Neural cell (in vitro differentiated cells): ENCODE measurements at regions not wholly inside any gene's neighbourhood (a gene's known extent, or its start where the extent isn't known, plus 50 kb on each side); places are given as distances from the start of the nearest gene placed in this dataset.

ENCODE experiments used
- H2AFZ ChIP-seq: fragments of 200-600, 300-800 bp; sonication (generic), shearing (Covaris generic); 2 replicates; pipeline ENCODE4 v1.6.0; 2014; ENCODE audit warnings: low read depth, mild to moderate bottlenecking, antibody characterized with exemption, low read length, moderate library complexity
- H3F3A ChIP-seq: fragments of 200-600 bp; shearing (Covaris generic); 2 replicates; pipeline ENCODE4 v1.6.1; 2016; ENCODE audit warnings: mild to moderate bottlenecking, moderate library complexity, mixed read lengths, antibody characterized with exemption, low read length; ENCODE audit not compliant: insufficient read depth, poor library complexity, severe bottlenecking
- H3K27ac ChIP-seq: fragments of 200-600, 300-800 bp; sonication (generic), shearing (Covaris generic); 2 replicates; pipeline ENCODE4 v1.5.1; 2014; ENCODE audit warnings: mild to moderate bottlenecking, low read length, moderate library complexity
- H3K27me3 ChIP-seq: fragments of 300-800, 200-600 bp; sonication (generic), shearing (Covaris generic); 2 replicates; pipeline ENCODE4 v1.6.0; 2014; ENCODE audit warnings: mild to moderate bottlenecking, low read depth, low read length, moderate library complexity; ENCODE audit not compliant: insufficient read depth
- H3K36me3 ChIP-seq: fragments of 300-800, 200-600 bp; sonication (generic), shearing (Covaris generic); 2 replicates; pipeline ENCODE4 v1.5.1; 2014; ENCODE audit warnings: mild to moderate bottlenecking, antibody characterized with exemption, low read length, moderate library complexity; ENCODE audit not compliant: insufficient read depth
- H3K4me2 ChIP-seq: fragments of 300-800, 200-600 bp; sonication (generic), shearing (Covaris generic); 2 replicates; pipeline ENCODE4 v1.6.0; 2014; ENCODE audit warnings: mild to moderate bottlenecking, low read length
- H3K4me3 ChIP-seq: fragments of 300-800, 200-600 bp; sonication (generic), shearing (Covaris generic); 2 replicates; pipeline ENCODE4 v1.5.1; 2014; ENCODE audit warnings: mild to moderate bottlenecking, low read length, moderate library complexity
- H3K79me2 ChIP-seq: fragments of 200-600 bp; shearing (Covaris generic); replicated peaks from 2 replicates; pipeline ENCODE4 v1.6.0; 2014; ENCODE audit warnings: mild to moderate bottlenecking, low read length, moderate library complexity; ENCODE audit not compliant: insufficient read depth
- H3K9ac ChIP-seq: fragments of 300-800, 200-600 bp; sonication (generic), shearing (Covaris generic); 2 replicates; pipeline ENCODE4 v1.6.1; 2016; ENCODE audit warnings: mild to moderate bottlenecking, low read length, mixed read lengths
- H3K9me2 ChIP-seq: fragments of 200-600 bp; shearing (Covaris generic); 2 replicates; pipeline ENCODE4 v1.6.1; 2016; ENCODE audit warnings: mild to moderate bottlenecking, low read length, mixed read lengths; ENCODE audit not compliant: insufficient read depth
- H3K9me3 ChIP-seq: fragments of 200-600, 300-800 bp; sonication (generic), shearing (Covaris generic); 2 replicates; pipeline ENCODE4 v1.6.1; 2016; ENCODE audit warnings: mild to moderate bottlenecking, mixed run types, low read length, moderate library complexity, mixed read lengths
- H4K20me1 ChIP-seq: fragments of 200-600 bp; shearing (Covaris generic); 2 replicates; pipeline ENCODE4 v1.6.1; 2016; ENCODE audit warnings: mild to moderate bottlenecking, mixed run types; ENCODE audit not compliant: insufficient read depth
- CTCF ChIP-seq: fragments of 450-650 bp; IDR thresholded peaks from 2 replicates; pipeline ENCODE4 v1.5.1; 2014; ENCODE audit warnings: antibody characterized with exemption, mild to moderate bottlenecking, moderate library complexity; ENCODE audit not compliant: poor library complexity, severe bottlenecking
- EP300 ChIP-seq: fragments of 450-650 bp; conservative IDR thresholded peaks from 2 replicates; pipeline ENCODE4 v1.6.1; 2014; ENCODE audit warnings: antibody characterized with exemption, mild to moderate bottlenecking, moderate library complexity; ENCODE audit not compliant: poor library complexity, severe bottlenecking
- EZH2 ChIP-seq: fragments of 200-600, 300-800 bp; shearing (Covaris generic), sonication (generic); IDR thresholded peaks from 2 replicates; pipeline ENCODE4 v1.6.1; 2014; ENCODE audit warnings: antibody characterized with exemption, low read length, borderline replicate concordance, mild to moderate bottlenecking; ENCODE audit not compliant: insufficient read depth, poor library complexity, severe bottlenecking
- MXI1 ChIP-seq: fragments of 450-650 bp; conservative IDR thresholded peaks from 2 replicates; pipeline ENCODE4 v1.6.1; 2014; ENCODE audit warnings: antibody characterized with exemption, mild to moderate bottlenecking; ENCODE audit not compliant: poor library complexity, severe bottlenecking
- POLR2AphosphoS5 ChIP-seq: IDR thresholded peaks from 2 replicates; pipeline ENCODE4 v1.6.1; 2012
- RAD21 ChIP-seq: fragments of 450-650 bp; conservative IDR thresholded peaks from 2 replicates; pipeline ENCODE4 v1.6.1; 2014; ENCODE audit warnings: antibody characterized with exemption, mild to moderate bottlenecking, moderate library complexity
- REST ChIP-seq: IDR thresholded peaks from 2 replicates; pipeline ENCODE4 v1.6.1; 2012; ENCODE audit warnings: borderline replicate concordance
- SMC3 ChIP-seq: fragments of 450-650 bp; conservative IDR thresholded peaks from 2 replicates; pipeline ENCODE4 v1.6.1; 2014; ENCODE audit warnings: antibody characterized with exemption, mild to moderate bottlenecking, moderate library complexity; ENCODE audit not compliant: poor library complexity
- TAF1 ChIP-seq: IDR thresholded peaks from 2 replicates; pipeline ENCODE4 v1.6.1; 2012; ENCODE audit warnings: low read depth

GRCh38 chr12:65532162-65532561 is 253.7 kb downstream of the MSRB3 start:
- H4K20me1 ChIP-seq, result no peaks in the 10 kb centered on the region
- H3K9me3 ChIP-seq, result no peaks in the 10 kb centered on the region
- no peak overlapping the region for H3K27ac ChIP-seq
- TF ChIP-seq TAF1, result no peak
- no peak for TF ChIP-seq SMC3
- no peak for TF ChIP-seq MXI1
- no peak for TF ChIP-seq EP300
- TF ChIP-seq RAD21, result no peak
- TF ChIP-seq POLR2AphosphoS5, result no peak
- TF ChIP-seq REST, result no peak
- no peak for TF ChIP-seq CTCF
- TF ChIP-seq EZH2, result no peak
- H3K9ac ChIP-seq, result no peak overlapping the region
- H3K9me2 ChIP-seq, result no peaks in the 10 kb centered on the region
- no peaks in the 10 kb centered on the region for H3K27me3 ChIP-seq
- H3K79me2 ChIP-seq, result no peaks in the 10 kb centered on the region
- no peaks in the 10 kb centered on the region for H3K36me3 ChIP-seq
- H3K4me3 ChIP-seq, result no peak overlapping the region
- no peak overlapping the region for H3K4me2 ChIP-seq
- H3F3A ChIP-seq, result no peaks in the 10 kb centered on the region
- H2AFZ ChIP-seq, result no peak overlapping the region

GRCh38 chr12:65532764-65533163 is 254.3 kb downstream of the MSRB3 start:
- Histone ChIP-seq H3K27ac (no peak overlapping the region), H3F3A (no peaks in the 10 kb centered on the region), H3K9ac (no peak overlapping the region), H3K9me2 (no peaks in the 10 kb centered on the region), H3K27me3 (no peaks in the 10 kb centered on the region), H3K79me2 (no peaks in the 10 kb centered on the region), H2AFZ (no peak overlapping the region), H3K4me2 (no peak overlapping the region), H3K36me3 (no peaks in the 10 kb centered on the region), H4K20me1 (no peaks in the 10 kb centered on the region), H3K9me3 (no peaks in the 10 kb centered on the region), H3K4me3 (no peak overlapping the region)
- no peak for TF ChIP-seq REST
